HCT116 (cell line): ENCODE measurements at regions not wholly inside any gene's neighbourhood (a gene's known extent, or its start where the extent isn't known, plus 50 kb on each side); places are given as distances from the start of the nearest gene placed in this dataset.

ENCODE experiments used
- EZH2 ChIP-seq: fragments of 200-600 bp; sonication (generic); IDR thresholded peaks from 2 replicates; pipeline ENCODE4 v1.6.1; 2017; ENCODE audit warnings: antibody characterized with exemption, mixed run types
- EZH2phosphoT487 ChIP-seq: fragments of 200-600 bp; IDR thresholded peaks from 2 replicates; pipeline ENCODE4 v1.6.1; 2018; ENCODE audit warnings: antibody characterized with exemption, borderline replicate concordance
- POLR2A ChIP-seq: IDR thresholded peaks from 2 replicates; pipeline ENCODE4 v1.7.0; 2011; ENCODE audit warnings: borderline replicate concordance; ENCODE audit not compliant: insufficient read depth, insufficient read length; ENCODE audit errors: extremely low read depth
- POLR2AphosphoS5 ChIP-seq: IDR thresholded peaks from 2 replicates; pipeline ENCODE4 v1.6.1; 2011; ENCODE audit warnings: mild to moderate bottlenecking, low read depth, low read length, moderate library complexity
- RAD21 ChIP-seq: IDR thresholded peaks from 2 replicates; pipeline ENCODE4 v1.6.1; 2012; ENCODE audit warnings: low read depth, mild to moderate bottlenecking
- SP1 ChIP-seq: IDR thresholded peaks from 2 replicates; pipeline ENCODE4 v1.6.1; 2012; ENCODE audit warnings: low read depth
- YY1 ChIP-seq: IDR thresholded peaks from 2 replicates; pipeline ENCODE4 v1.6.1; 2011; ENCODE audit warnings: low read length, low read depth, moderate library complexity, mild to moderate bottlenecking; ENCODE audit not compliant: insufficient replicate concordance; ENCODE audit errors: extremely low read depth
- TF ChIP-seq, protein P1 (sequence below), 3 experiments: fragments of 200-600 bp in 1 of 3; sonication (generic) in 1 of 3; IDR thresholded peaks in 2 of 3; conservative IDR thresholded peaks in 1 of 3; 2 replicates each; pipeline ENCODE4 v1.5.1; 2012 to 2017; ENCODE audit warnings: low read depth in 2 of 3, low read length in 2 of 3, antibody characterized with exemption in 1 of 3, borderline replicate concordance in 1 of 3, control low read depth in 1 of 3, mild to moderate bottlenecking in 1 of 3, mixed read lengths in 1 of 3, mixed run types in 1 of 3, moderate library complexity in 1 of 3; ENCODE audit not compliant: insufficient read depth in 1 of 3
- TF ChIP-seq, protein P2 (sequence below): IDR thresholded peaks from 2 replicates; pipeline ENCODE4 v1.6.1; 2012
- TF ChIP-seq, protein P3 (sequence below): IDR thresholded peaks from 2 replicates; pipeline ENCODE4 v1.6.1; 2012; ENCODE audit warnings: low read depth

DNA sequence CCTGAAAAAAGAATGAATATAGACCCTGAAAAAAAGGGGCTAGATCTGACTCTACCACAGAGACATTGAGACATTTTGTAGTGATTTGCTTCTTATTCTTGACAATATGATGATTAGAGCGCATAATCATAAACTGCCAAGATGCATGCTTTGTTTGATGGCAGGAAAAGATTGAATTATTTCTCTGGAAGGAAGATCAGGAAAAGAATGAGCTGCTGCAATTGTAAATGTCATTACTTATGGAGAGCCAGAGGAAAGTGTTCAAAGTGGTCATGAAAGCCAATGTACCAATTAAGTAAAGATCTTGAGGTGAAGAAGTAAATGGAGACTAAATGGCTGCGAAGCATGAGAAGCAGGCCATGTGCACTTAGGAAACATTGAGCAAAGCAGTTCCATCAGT is 126.4 kb upstream of the NXPH2 start:
- TF ChIP-seq, protein P1, sequence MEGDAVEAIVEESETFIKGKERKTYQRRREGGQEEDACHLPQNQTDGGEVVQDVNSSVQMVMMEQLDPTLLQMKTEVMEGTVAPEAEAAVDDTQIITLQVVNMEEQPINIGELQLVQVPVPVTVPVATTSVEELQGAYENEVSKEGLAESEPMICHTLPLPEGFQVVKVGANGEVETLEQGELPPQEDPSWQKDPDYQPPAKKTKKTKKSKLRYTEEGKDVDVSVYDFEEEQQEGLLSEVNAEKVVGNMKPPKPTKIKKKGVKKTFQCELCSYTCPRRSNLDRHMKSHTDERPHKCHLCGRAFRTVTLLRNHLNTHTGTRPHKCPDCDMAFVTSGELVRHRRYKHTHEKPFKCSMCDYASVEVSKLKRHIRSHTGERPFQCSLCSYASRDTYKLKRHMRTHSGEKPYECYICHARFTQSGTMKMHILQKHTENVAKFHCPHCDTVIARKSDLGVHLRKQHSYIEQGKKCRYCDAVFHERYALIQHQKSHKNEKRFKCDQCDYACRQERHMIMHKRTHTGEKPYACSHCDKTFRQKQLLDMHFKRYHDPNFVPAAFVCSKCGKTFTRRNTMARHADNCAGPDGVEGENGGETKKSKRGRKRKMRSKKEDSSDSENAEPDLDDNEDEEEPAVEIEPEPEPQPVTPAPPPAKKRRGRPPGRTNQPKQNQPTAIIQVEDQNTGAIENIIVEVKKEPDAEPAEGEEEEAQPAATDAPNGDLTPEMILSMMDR (IDR thresholded peaks at IDR 0.05 in 2 of 3, conservative IDR thresholded peaks at IDR 0.05 in 1 of 3; ENCODE audit: borderline replicate concordance in 1 of 3, insufficient read depth in 1 of 3, low read depth in 2 of 3, low read length in 2 of 3) = no peak
- TF ChIP-seq, protein P2, sequence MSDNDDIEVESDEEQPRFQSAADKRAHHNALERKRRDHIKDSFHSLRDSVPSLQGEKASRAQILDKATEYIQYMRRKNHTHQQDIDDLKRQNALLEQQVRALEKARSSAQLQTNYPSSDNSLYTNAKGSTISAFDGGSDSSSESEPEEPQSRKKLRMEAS = no peak
- TF ChIP-seq EZH2 (no peak), YY1 (no peak), RAD21 (no peak), EZH2phosphoT487 (no peak), SP1 (no peak), POLR2A (no peak), POLR2AphosphoS5 (no peak)
- TF ChIP-seq, protein P3, sequence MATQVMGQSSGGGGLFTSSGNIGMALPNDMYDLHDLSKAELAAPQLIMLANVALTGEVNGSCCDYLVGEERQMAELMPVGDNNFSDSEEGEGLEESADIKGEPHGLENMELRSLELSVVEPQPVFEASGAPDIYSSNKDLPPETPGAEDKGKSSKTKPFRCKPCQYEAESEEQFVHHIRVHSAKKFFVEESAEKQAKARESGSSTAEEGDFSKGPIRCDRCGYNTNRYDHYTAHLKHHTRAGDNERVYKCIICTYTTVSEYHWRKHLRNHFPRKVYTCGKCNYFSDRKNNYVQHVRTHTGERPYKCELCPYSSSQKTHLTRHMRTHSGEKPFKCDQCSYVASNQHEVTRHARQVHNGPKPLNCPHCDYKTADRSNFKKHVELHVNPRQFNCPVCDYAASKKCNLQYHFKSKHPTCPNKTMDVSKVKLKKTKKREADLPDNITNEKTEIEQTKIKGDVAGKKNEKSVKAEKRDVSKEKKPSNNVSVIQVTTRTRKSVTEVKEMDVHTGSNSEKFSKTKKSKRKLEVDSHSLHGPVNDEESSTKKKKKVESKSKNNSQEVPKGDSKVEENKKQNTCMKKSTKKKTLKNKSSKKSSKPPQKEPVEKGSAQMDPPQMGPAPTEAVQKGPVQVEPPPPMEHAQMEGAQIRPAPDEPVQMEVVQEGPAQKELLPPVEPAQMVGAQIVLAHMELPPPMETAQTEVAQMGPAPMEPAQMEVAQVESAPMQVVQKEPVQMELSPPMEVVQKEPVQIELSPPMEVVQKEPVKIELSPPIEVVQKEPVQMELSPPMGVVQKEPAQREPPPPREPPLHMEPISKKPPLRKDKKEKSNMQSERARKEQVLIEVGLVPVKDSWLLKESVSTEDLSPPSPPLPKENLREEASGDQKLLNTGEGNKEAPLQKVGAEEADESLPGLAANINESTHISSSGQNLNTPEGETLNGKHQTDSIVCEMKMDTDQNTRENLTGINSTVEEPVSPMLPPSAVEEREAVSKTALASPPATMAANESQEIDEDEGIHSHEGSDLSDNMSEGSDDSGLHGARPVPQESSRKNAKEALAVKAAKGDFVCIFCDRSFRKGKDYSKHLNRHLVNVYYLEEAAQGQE = no peak
